ENCODE measurements at regions not wholly inside any gene's neighbourhood (a gene's known extent, or its start where the extent isn't known, plus 50 kb on each side); places are given as distances from the start of the nearest gene placed in this dataset.

DNA sequence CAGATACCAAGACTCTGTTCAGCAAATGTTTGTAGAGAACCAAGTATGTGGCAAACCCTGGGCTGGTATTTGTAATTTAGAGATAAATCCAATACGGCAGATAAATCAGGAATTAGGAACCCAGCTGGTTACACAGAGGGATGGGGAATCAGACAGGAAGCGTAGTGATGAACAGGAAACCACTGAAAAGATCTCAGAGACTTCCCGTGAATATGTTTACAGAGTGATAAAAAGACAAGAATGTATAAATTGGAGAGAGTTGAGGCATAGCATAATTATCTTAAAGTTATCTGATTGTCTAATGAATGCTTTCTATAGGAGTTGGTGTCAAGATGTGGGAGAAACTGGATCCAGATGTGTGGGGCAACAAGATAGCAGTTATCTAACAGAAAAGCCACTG is 246.6 kb upstream of the SMARCA2 start:
- TF ChIP-seq EZH2phosphoT487 (IDR thresholded peaks at IDR 0.05; ENCODE audit: borderline replicate concordance, low read depth, low read length) = no peak
- TF ChIP-seq, protein P1, sequence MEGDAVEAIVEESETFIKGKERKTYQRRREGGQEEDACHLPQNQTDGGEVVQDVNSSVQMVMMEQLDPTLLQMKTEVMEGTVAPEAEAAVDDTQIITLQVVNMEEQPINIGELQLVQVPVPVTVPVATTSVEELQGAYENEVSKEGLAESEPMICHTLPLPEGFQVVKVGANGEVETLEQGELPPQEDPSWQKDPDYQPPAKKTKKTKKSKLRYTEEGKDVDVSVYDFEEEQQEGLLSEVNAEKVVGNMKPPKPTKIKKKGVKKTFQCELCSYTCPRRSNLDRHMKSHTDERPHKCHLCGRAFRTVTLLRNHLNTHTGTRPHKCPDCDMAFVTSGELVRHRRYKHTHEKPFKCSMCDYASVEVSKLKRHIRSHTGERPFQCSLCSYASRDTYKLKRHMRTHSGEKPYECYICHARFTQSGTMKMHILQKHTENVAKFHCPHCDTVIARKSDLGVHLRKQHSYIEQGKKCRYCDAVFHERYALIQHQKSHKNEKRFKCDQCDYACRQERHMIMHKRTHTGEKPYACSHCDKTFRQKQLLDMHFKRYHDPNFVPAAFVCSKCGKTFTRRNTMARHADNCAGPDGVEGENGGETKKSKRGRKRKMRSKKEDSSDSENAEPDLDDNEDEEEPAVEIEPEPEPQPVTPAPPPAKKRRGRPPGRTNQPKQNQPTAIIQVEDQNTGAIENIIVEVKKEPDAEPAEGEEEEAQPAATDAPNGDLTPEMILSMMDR (conservative IDR thresholded peaks at IDR 0.05; ENCODE audit: low read length) = no peak

Measured in OCI-LY7 (cell line).